NB4 (cell line): ENCODE measurements at regions not wholly inside any gene's neighbourhood (a gene's known extent, or its start where the extent isn't known, plus 50 kb on each side); places are given as distances from the start of the nearest gene placed in this dataset.

Source experiments
- MYC ChIP-seq: IDR thresholded peaks from 2 replicates; pipeline ENCODE4 v1.6.1; 2011; ENCODE audit warnings: low read depth, low read length
- POLR2A ChIP-seq: IDR thresholded peaks from 2 replicates; pipeline ENCODE4 v1.6.1; 2011; ENCODE audit warnings: mild to moderate bottlenecking; ENCODE audit not compliant: insufficient read length; ENCODE audit errors: extremely low read depth
- TF ChIP-seq, protein P1 (sequence below): IDR thresholded peaks from one replicate; pipeline ENCODE4 v1.5.1; 2012; ENCODE audit warnings: low read depth, low read length
- TF ChIP-seq, protein P2 (sequence below): IDR thresholded peaks from 2 replicates; pipeline ENCODE4 v1.6.1; 2011; ENCODE audit warnings: low read depth, low read length

DNA sequence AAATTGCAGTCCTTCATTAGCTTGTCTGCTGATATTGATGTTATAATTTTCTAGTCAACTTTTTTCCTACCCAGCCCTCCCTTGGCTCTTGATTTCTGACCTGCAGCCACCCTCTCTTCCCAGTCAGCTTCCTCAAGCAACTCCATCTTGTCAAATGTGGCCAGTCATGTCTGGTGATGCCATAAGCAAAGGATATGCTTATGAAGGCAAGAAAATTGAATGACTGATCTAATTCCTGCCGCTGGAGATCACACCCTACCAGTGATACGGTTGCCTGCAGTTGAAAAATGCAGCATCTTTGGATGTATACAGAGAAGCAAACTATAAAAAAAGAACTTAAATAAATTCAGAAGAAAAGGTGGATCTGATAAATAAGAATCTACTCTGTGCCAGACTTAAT is 297.1 kb upstream of the DAB1 start:
- TF ChIP-seq, protein P1, sequence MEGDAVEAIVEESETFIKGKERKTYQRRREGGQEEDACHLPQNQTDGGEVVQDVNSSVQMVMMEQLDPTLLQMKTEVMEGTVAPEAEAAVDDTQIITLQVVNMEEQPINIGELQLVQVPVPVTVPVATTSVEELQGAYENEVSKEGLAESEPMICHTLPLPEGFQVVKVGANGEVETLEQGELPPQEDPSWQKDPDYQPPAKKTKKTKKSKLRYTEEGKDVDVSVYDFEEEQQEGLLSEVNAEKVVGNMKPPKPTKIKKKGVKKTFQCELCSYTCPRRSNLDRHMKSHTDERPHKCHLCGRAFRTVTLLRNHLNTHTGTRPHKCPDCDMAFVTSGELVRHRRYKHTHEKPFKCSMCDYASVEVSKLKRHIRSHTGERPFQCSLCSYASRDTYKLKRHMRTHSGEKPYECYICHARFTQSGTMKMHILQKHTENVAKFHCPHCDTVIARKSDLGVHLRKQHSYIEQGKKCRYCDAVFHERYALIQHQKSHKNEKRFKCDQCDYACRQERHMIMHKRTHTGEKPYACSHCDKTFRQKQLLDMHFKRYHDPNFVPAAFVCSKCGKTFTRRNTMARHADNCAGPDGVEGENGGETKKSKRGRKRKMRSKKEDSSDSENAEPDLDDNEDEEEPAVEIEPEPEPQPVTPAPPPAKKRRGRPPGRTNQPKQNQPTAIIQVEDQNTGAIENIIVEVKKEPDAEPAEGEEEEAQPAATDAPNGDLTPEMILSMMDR, result no peak
- no peak for TF ChIP-seq POLR2A
- no peak for TF ChIP-seq MYC
- TF ChIP-seq, protein P2, sequence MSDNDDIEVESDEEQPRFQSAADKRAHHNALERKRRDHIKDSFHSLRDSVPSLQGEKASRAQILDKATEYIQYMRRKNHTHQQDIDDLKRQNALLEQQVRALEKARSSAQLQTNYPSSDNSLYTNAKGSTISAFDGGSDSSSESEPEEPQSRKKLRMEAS, result no peak
